Esophagus squamous epithelium (tissue), 5 donors: ENCODE measurements at regions not wholly inside any gene's neighbourhood (a gene's known extent, or its start where the extent isn't known, plus 50 kb on each side); places are given as distances from the start of the nearest gene placed in this dataset.

ENCODE experiments used
- DNase-seq: peaks from one replicate; lab custom pipeline; 2025; lab: John Stamatoyannopoulos, UW
- H3K27ac ChIP-seq, 4 donors: fragments of 200-600 bp; sonication (generic); one replicate each; pipeline ENCODE4 v1.5.1; 2016 to 2019; ENCODE audit warnings: mild to moderate bottlenecking in 1 of 4
- H3K27me3 ChIP-seq, 4 donors: fragments of 200-600 bp; sonication (generic); 1 replicate in 3 of 4; 2 replicates in 1 of 4; pipeline versions ENCODE4 v1.5.1 to v1.6.0; 2017 to 2021; ENCODE audit warnings: antibody characterized with exemption in 1 of 4
- H3K36me3 ChIP-seq, 3 donors: fragments of 200-600 bp; sonication (generic); one replicate each; pipeline ENCODE4 v1.5.1; 2016 to 2019
- H3K4me1 ChIP-seq, 3 donors: fragments of 200-600 bp; sonication (generic); one replicate each; pipeline ENCODE4 v1.5.1; 2017 to 2019
- H3K4me3 ChIP-seq, 4 donors: fragments of 200-600 bp; sonication (generic); 1 replicate in 3 of 4; 2 replicates in 1 of 4; pipeline ENCODE4 v1.5.1; 2016 to 2019; ENCODE audit warnings: mild to moderate bottlenecking in 2 of 4, moderate library complexity in 1 of 4
- H3K9me3 ChIP-seq, 3 donors: fragments of 200-600 bp; sonication (generic); one replicate each; pipeline ENCODE4 v1.5.1; 2016 to 2019
- CTCF ChIP-seq, 6 experiments: fragments of 450-650 bp in 4 of 6; fragments of 200-600 bp in 2 of 6; sonication (generic) in 2 of 6; IDR thresholded peaks; one replicate each; pipeline ENCODE4 v1.5.1; 2016 to 2019; ENCODE audit warnings: antibody characterized with exemption in 6 of 6, mild to moderate bottlenecking in 4 of 6, moderate library complexity in 4 of 6
- POLR2A ChIP-seq, 4 donors: fragments of 450-650 bp; IDR thresholded peaks; one replicate each; pipeline ENCODE4 v1.6.1; 2017; ENCODE audit warnings: antibody characterized with exemption in 4 of 4, mild to moderate bottlenecking in 4 of 4, moderate library complexity in 3 of 4
- WGBS, 2 donors: methylation state at CpG; one replicate each; pipeline ENCODE4 v1.1.5; 2018; 5-methylcytosine and 5-hydroxymethylcytosine counted together
- intact Hi-C: fragments of 100-400 bp; cut with DNase I; formaldehyde crosslinking; loops from one replicate; pipeline ENCODE4 v1.15.0; 2022
- donor health status: DM: yes; HTN: yes; CAD: no.

GRCh38 chr1:116260621-116261020 lies 112.4 kb upstream of the ATP1A1 start:
- 81 to 88% methylated on average over 4 of the region's 4 CpGs for WGBS, 2 donors
- intact Hi-C loops = no loop called here
- no peak overlapping the region for H3K27ac ChIP-seq

GRCh38 chr1:116261227-116261626 lies 111.8 kb upstream of the ATP1A1 start:
- Histone ChIP-seq H3K36me3 (no peaks in the 10 kb centered on the region), H3K27ac (no peak overlapping the region), H3K4me3 (no peak overlapping the region), H3K4me1 (peaks cover 7 to 43% (median 18%) of the 10 kb centered on the region in 3 donors), H3K27me3 (no peaks in the 10 kb centered on the region), H3K9me3 (no peaks in the 10 kb centered on the region)
- no peak for TF ChIP-seq POLR2A (IDR thresholded peaks at IDR 0.05)
- no peak for TF ChIP-seq CTCF (IDR thresholded peaks at IDR 0.05)
- 76 to 80% methylated on average over 7 of the region's 7 CpGs for WGBS, 2 donors
- intact Hi-C loops = no loop called here
- DNase-seq = no peak

More at GRCh38 chr1:116260621-116261020, 112.4 kb upstream of the ATP1A1 start:
- H3K4me1 ChIP-seq = peaks cover 8 to 42% (median 12%) of the 10 kb centered on the region in 3 donors
- H3K9me3 ChIP-seq = no peaks in the 10 kb centered on the region
- no peak for DNase-seq
- no peaks in the 10 kb centered on the region for H3K27me3 ChIP-seq
- H3K36me3 ChIP-seq = no peaks in the 10 kb centered on the region
- no peak for TF ChIP-seq CTCF (IDR thresholded peaks at IDR 0.05)
- no peak overlapping the region for H3K4me3 ChIP-seq

- no peak for DNase-seq
- Histone ChIP-seq H3K4me3 (no peak overlapping the region), H3K4me1 (peaks cover 11 to 55% (median 23%) of the 10 kb centered on the region in 3 donors), H3K9me3 (no peaks in the 10 kb centered on the region), H3K27ac (peak overlapping the region in 2 of 4 donors; percentile 9 to 10), H3K27me3 (no peaks in the 10 kb centered on the region), H3K36me3 (no peaks in the 10 kb centered on the region)
- TF ChIP-seq CTCF (IDR thresholded peaks at IDR 0.05) (no peak), POLR2A (IDR thresholded peaks at IDR 0.05) (no peak)
- WGBS, 2 donors = 54 to 76% methylated on average over 6 to 8 of the region's 8 CpGs
- intact Hi-C loops = no loop called here
These were observed 110.6 kb upstream of the ATP1A1 start for GRCh38 chr1:116262207-116262994.

- Histone ChIP-seq H3K9me3 (no peaks in the 10 kb centered on the region), H3K4me1 (peaks cover 16 to 61% (median 23%) of the 10 kb centered on the region in 3 donors), H3K4me3 (no peak overlapping the region), H3K27ac (peak overlapping the region in 2 of 4 donors; percentile 9 to 10), H3K27me3 (no peaks in the 10 kb centered on the region), H3K36me3 (no peaks in the 10 kb centered on the region)
- intact Hi-C loops = no loop called here
- TF ChIP-seq CTCF (IDR thresholded peaks at IDR 0.05) (no peak), POLR2A (IDR thresholded peaks at IDR 0.05) (no peak)
- no peak for DNase-seq
- 15 to 56% methylated on average over 1 of the region's 1 CpG for WGBS, 2 donors
These were observed 110.1 kb upstream of the ATP1A1 start for GRCh38 chr1:116262995-116263385.
